IMR-90 (cell line): ENCODE measurements at regions not wholly inside any gene's neighbourhood (a gene's known extent, or its start where the extent isn't known, plus 50 kb on each side); places are given as distances from the start of the nearest gene placed in this dataset.

Experiments
- ATAC-seq: fragments of 200-7000 bp; cut with Tn5 transposase; 2 replicates; pipeline ENCODE4 v1.9.1; 2020; ENCODE audit warnings: low read depth, mild to moderate bottlenecking, moderate library complexity
- BruUV-seq: library from RNA; stranded (reverse); fragments of 400-500 nt; replicated peaks from 2 replicates; lab custom pipeline; 2021; lab: Mats Ljungman, UMichigan
- CTCF ChIA-PET: fragments of 300-600 bp; formaldehyde crosslinking; extraction: SDS; loops from one replicate; lab custom pipeline; 2021; ENCODE audit warnings: antibody characterized with exemption; lab: Yijun Ruan, JAX
- POLR2A ChIA-PET: fragments of 300-600 bp; sonication (Branson Sonifier 250); formaldehyde crosslinking; loops from one replicate; lab custom pipeline; 2022; ENCODE audit warnings: antibody characterized with exemption; ENCODE audit not compliant: unreplicated experiment; lab: Charles Lee
- DNase-seq: peaks from one replicate; pipeline ENCODE4 v3.0.0; 2013
- H2AFZ ChIP-seq: replicated peaks from 2 replicates; pipeline ENCODE3; 2013; ENCODE audit warnings: low read length, mild to moderate bottlenecking; ENCODE audit not compliant: poor library complexity
- H2AK5ac ChIP-seq: 2 replicates; pipeline ENCODE4 v1.6.1; 2013; ENCODE audit warnings: low read depth, low read length, inconsistent platforms
- H2AK9ac ChIP-seq: replicated peaks from 2 replicates; pipeline ENCODE3; 2013; ENCODE audit warnings: mild to moderate bottlenecking, low read depth, low read length, moderate library complexity; ENCODE audit not compliant: poor library complexity
- H2BK120ac ChIP-seq: 2 replicates; pipeline ENCODE4 v1.6.1; 2013; ENCODE audit warnings: low read depth, low read length, inconsistent platforms
- H2BK15ac ChIP-seq: 3 replicates; pipeline ENCODE4 v1.6.1; 2013; ENCODE audit warnings: low read depth, low read length, inconsistent platforms
- H2BK20ac ChIP-seq: 2 replicates; pipeline ENCODE4 v1.6.1; 2013; ENCODE audit warnings: low read depth, mild to moderate bottlenecking, inconsistent platforms, low read length, moderate library complexity
- H2BK5ac ChIP-seq: 2 replicates; pipeline ENCODE4 v1.6.1; 2013; ENCODE audit warnings: mild to moderate bottlenecking, low read depth, low read length, inconsistent platforms; ENCODE audit not compliant: poor library complexity, severe bottlenecking
- H3K14ac ChIP-seq: replicated peaks from 2 replicates; pipeline ENCODE4 v1.6.1; 2013; ENCODE audit warnings: low read depth, low read length, inconsistent platforms
- H3K18ac ChIP-seq: 2 replicates; pipeline ENCODE4 v1.6.1; 2013; ENCODE audit warnings: low read depth, low read length, control low read depth
- H3K23ac ChIP-seq: 2 replicates; pipeline ENCODE4 v1.6.1; 2013; ENCODE audit warnings: low read depth, low read length, inconsistent platforms
- H3K27ac ChIP-seq: 2 replicates; pipeline ENCODE4 v1.5.1; 2013; ENCODE audit warnings: mild to moderate bottlenecking, control low read depth, low read length; ENCODE audit not compliant: insufficient read depth
- H3K27me3 ChIP-seq: 2 replicates; pipeline ENCODE4 v1.6.1; 2013; ENCODE audit warnings: low read length; ENCODE audit not compliant: control insufficient read depth, insufficient read depth
- H3K36me3 ChIP-seq: 2 replicates; pipeline ENCODE4 v1.6.1; 2013; ENCODE audit warnings: low read length, mixed read lengths; ENCODE audit not compliant: control insufficient read depth, insufficient read depth
- H3K4ac ChIP-seq: 2 replicates; pipeline ENCODE4 v1.6.1; 2013; ENCODE audit warnings: low read depth, low read length, inconsistent platforms
- H3K4me1 ChIP-seq: 2 replicates; pipeline ENCODE4 v1.6.1; 2013; ENCODE audit warnings: low read length, mixed read lengths; ENCODE audit not compliant: control insufficient read depth, insufficient read depth
- H3K4me2 ChIP-seq: 2 replicates; pipeline ENCODE4 v1.6.1; 2013; ENCODE audit warnings: low read depth, mild to moderate bottlenecking, control low read depth, low read length, moderate library complexity
- H3K4me3 ChIP-seq: 2 replicates; pipeline ENCODE4 v1.5.1; 2013; ENCODE audit warnings: low read depth, mild to moderate bottlenecking, control low read depth, low read length, moderate library complexity; ENCODE audit not compliant: insufficient read depth
- H3K56ac ChIP-seq: 2 replicates; pipeline ENCODE4 v1.6.1; 2013; ENCODE audit warnings: low read length, inconsistent platforms; ENCODE audit not compliant: insufficient read depth; ENCODE audit errors: extremely low read depth
- H3K79me1 ChIP-seq, 2 experiments: 2 replicates each; pipeline ENCODE4 v1.6.1; 2013; ENCODE audit warnings: low read length in 2 of 2, inconsistent platforms in 1 of 2, low read depth in 1 of 2
- H3K9ac ChIP-seq: 2 replicates; pipeline ENCODE4 v1.6.1; 2013; ENCODE audit warnings: low read depth, low read length, control low read depth
- H3K9me1 ChIP-seq: 2 replicates; pipeline ENCODE4 v1.6.1; 2013; ENCODE audit warnings: low read length, inconsistent platforms; ENCODE audit not compliant: insufficient read depth
- H3K9me3 ChIP-seq: 2 replicates; pipeline ENCODE4 v1.6.1; 2013; ENCODE audit warnings: low read length; ENCODE audit not compliant: control insufficient read depth, insufficient read depth
- H4K20me1 ChIP-seq: 2 replicates; pipeline ENCODE4 v1.6.1; 2013; ENCODE audit warnings: low read length, inconsistent platforms; ENCODE audit not compliant: insufficient read depth
- H4K5ac ChIP-seq: 2 replicates; pipeline ENCODE4 v1.6.1; 2013; ENCODE audit warnings: mild to moderate bottlenecking, low read depth, low read length, control low read depth
- H4K8ac ChIP-seq, 2 experiments: 2 replicates each; pipeline ENCODE4 v1.6.1; 2013; ENCODE audit warnings: low read depth in 2 of 2, low read length in 2 of 2, control low read depth in 1 of 2, inconsistent platforms in 1 of 2
- H4K91ac ChIP-seq: 2 replicates; pipeline ENCODE4 v1.6.1; 2013; ENCODE audit warnings: low read depth, low read length, inconsistent platforms; ENCODE audit not compliant: insufficient read depth
- CEBPB ChIP-seq: IDR thresholded peaks from 2 replicates; pipeline ENCODE4 v1.6.1; 2012; ENCODE audit warnings: low read depth, low read length, improper control_type of control experiment
- NFE2L2 ChIP-seq: fragments of 150-350 bp; IDR thresholded peaks from 2 replicates; pipeline ENCODE4 v1.6.1; 2016; ENCODE audit warnings: low read depth, mild to moderate bottlenecking, low read length
- WGBS, 2 experiments: methylation state at CpG; one replicate each; pipeline versions ENCODE4 v1.1.5 to v1.1.7; 2013; ENCODE audit warnings: missing lambda C conversion rate in 2 of 2; ENCODE audit not compliant: insufficient read length in 1 of 2; ENCODE audit errors: extremely low coverage in 2 of 2; 5-methylcytosine and 5-hydroxymethylcytosine counted together
- dilution Hi-C: fragments of 300-500 bp; cut with HindIII; formaldehyde crosslinking; loops from one replicate; pipeline ENCODE4 v1.14.3; 2018; ENCODE audit warnings: low sequenced_read_pairs; ENCODE audit not compliant: unreplicated experiment
- in situ Hi-C: fragments of 300-500 bp; cut with MboI; formaldehyde crosslinking; loops from 3 replicates; pipeline ENCODE4 v1.14.3; 2019; ENCODE audit warnings: low sequenced_read_pairs, inconsistent platforms, mixed read lengths
- intact Hi-C: fragments of 100-400 bp; cut with micrococcal nuclease; formaldehyde crosslinking; loops from 2 replicates; pipeline ENCODE4 v1.10.0; 2022

DNA sequence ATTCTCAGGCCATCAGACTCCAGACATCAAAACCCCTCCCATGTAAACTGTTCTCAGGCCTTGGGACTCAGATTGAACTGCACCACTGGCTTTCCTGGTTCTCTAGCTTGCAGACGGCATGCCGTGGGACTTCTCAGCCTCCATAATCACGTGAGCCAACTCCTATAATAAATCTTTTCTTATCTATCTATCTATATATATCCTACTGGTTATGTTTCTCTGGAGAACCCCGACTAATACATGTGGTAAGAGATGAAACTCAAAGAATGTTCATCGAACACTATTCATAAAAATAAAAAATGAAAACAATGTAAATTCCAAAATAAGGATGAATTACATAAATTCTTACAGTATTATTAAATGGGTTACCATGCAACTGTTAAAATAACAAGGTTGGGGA, 84.5 kb upstream of the NTRK3 start:
- Histone ChIP-seq H2AFZ (no peak overlapping the region), H3K9ac (no peak overlapping the region), H3K4me2 (no peak overlapping the region), H2BK5ac (no peak overlapping the region), H3K4me3 (no peak overlapping the region), H3K4ac (no peak overlapping the region), H3K9me1 (no peaks in the 10 kb centered on the region), H2AK5ac (no peak overlapping the region), H3K56ac (no peak overlapping the region), H2AK9ac (no peak overlapping the region), H3K27me3 (no peaks in the 10 kb centered on the region), H2BK120ac (no peak overlapping the region), H4K5ac (no peak overlapping the region), H4K8ac (no peak overlapping the region), H4K91ac (no peak overlapping the region), H3K23ac (no peak overlapping the region), H3K18ac (no peak overlapping the region), H3K36me3 (no peaks in the 10 kb centered on the region), H4K20me1 (no peaks in the 10 kb centered on the region), H3K14ac (no peak overlapping the region), H3K79me1 (no peaks in the 10 kb centered on the region), H3K9me3 (no peaks in the 10 kb centered on the region), H2BK20ac (no peak overlapping the region), H3K27ac (no peak overlapping the region), H3K4me1 (no peaks in the 10 kb centered on the region), H2BK15ac (no peak overlapping the region)
- ATAC-seq (no peak), DNase-seq (no peak)
- dilution Hi-C loops (no loop called here), in situ Hi-C loops (no loop called here), intact Hi-C loops (no loop called here)
- BruUV-seq: no TSS peak
- no CpG with 5 or more reads among the region's 5 CpGs for WGBS, 2 experiments
- POLR2A ChIA-PET: no interaction called here
- TF ChIP-seq NFE2L2 (no peak), CEBPB (no peak)
- CTCF ChIA-PET: interaction anchor here (0.6 kb wide), 1 partner anchor 34 kb away, joined by 3 read pairs; no protein-coding TSS in a partner anchor
